Renal cortical epithelial cell (primary cell): ENCODE measurements at regions not wholly inside any gene's neighbourhood (a gene's known extent, or its start where the extent isn't known, plus 50 kb on each side); places are given as distances from the start of the nearest gene placed in this dataset.
A peak's percentile ranks its signal among the peaks of the same experiment; 100 is the strongest.

Source experiments
- DNase-seq: peaks from one replicate; pipeline ENCODE4 v3.0.0-alpha.2; 2011; ENCODE audit warnings: low read depth

DNA sequence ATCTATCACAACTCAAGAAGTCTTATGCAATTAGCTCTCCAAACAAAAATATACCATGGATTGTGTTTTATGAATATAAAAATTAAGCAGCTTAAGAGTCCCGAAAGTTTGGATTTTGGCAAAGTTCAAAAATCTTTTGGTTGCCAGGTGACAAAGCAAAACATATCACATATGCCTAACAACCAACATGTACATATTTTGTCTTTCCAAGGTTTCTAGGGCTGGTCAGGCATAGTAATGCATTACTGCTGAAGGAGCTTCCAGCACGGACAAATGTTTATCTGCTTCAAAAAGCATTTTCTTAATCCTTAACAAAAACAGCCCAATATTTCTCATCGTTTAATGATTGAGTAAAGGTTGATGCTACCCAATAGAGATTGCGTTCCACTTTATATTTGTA lies 1327.1 kb upstream of the ZEB2 start:
- DNase-seq, result no peak

GRCh38 chr2:145845923-145846322 lies 1326.0 kb upstream of the ZEB2 start:
- no peak for DNase-seq

DNA sequence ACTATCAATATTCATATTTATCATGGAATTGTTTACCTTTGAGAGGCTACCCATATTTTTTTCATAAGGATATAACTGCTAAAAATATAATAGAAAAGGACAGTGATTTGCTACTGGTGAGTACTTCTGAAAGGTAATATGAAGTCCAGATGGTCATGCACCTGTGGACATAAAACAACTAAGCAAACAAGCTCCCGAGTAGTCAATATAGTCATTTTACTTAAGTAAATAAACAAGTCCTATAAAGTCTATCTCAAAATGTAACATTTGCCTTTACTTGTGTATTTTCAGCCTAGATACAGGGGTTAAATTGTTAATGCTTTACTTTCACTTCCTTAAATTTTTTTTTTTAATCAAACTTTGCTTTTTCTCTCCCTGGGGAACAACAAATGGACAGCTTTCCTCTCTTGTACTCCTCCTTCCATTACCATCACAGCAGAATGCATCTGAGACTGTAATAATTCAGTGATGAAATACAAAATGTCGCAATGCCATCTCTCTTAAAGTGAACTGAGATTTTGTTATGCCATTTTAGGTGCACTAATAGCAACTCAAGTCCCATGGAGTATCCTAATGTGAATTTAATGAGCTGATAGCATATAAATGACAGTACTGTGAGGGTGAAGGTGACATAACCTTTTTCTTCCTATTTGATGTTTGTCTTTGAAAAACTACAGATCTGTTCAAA lies 1325.4 kb upstream of the ZEB2 start:
- DNase-seq, result no peak

DNA sequence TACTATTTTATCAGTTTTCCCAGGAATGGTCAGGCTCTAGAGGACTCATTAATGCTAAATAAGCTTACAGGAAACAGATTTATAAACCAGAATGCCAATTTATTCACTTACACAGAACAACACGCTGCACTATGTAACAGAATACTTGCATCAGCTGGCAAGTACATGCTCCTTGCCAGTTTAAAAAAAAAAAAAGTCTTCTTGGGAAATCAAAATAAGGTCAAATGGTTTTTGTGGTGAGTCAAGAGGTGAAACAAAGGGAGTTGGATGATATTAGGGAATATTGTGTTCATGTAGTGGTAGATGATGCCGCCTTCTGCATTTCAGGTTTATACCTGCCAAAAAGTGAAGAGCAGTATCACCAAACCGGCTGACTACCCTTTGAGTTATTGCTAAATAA lies 1322.1 kb upstream of the ZEB2 start:
- peak; percentile 20 for DNase-seq

DNA sequence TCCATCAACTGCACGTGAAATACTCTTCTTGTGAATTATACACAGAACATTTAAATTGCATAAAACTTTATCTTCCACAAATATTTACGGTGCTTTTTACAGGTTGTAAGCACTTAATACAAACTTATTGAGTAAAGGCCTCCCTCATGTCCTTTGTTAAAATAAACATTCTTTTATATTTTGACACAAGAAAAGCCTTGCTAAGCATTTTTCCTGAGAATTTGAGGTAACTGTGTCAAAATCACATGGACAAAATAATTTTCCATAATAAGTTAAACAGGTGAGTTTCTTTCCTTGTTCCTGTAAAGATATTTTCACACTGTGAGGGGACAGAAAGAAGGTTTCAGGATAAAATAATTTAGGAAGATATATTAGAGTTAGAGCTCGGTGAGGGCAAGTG lies 1317.1 kb upstream of the ZEB2 start:
- DNase-seq, result no peak

- no peak for DNase-seq
These were observed 1315.7 kb upstream of the ZEB2 start for GRCh38 chr2:145835665-145836064.

DNA sequence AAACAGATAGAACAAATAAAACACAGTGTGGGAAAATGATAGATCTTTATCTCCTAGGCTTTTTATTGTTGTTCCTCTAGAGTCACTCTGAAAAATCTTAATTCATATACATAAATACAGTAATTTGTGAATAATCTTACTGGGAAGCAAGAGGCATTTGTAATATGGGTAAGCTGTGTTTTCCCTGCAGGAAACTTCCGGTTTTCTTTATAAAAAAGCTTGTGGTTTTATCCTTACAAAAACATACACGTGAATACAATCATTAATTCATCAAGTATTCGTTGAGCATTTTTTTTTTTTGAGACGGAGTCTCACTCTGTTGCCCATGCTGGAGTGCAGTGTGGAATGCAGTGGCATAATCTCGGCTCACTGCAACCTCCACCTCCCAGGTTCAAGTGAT lies 1312.8 kb upstream of the ZEB2 start:
- DNase-seq, result no peak

GRCh38 chr2:145829931-145830330 lies 1310.0 kb upstream of the ZEB2 start:
- DNase-seq, result no peak

- DNase-seq, result no peak
These were observed 1307.3 kb upstream of the ZEB2 start for GRCh38 chr2:145827235-145827634.

DNA sequence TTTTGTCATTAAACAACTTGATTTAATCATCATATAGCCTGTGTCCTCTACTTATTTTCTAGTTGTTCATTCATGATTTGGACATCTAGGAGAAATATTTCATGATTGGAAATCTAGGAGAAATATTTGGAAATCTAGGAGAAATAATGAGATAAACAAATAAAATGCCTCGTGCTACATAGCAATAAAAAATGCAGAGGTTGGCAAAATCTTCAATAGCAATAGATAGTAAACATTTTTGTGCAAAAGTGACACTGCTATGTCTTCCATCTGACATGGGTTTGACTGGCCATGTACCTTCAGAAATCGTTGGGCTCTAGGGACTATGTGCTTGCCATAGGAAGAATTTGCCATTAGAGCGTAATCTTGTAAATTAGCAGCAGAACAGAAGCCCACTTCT lies 1304.5 kb upstream of the ZEB2 start:
- no peak for DNase-seq

DNA sequence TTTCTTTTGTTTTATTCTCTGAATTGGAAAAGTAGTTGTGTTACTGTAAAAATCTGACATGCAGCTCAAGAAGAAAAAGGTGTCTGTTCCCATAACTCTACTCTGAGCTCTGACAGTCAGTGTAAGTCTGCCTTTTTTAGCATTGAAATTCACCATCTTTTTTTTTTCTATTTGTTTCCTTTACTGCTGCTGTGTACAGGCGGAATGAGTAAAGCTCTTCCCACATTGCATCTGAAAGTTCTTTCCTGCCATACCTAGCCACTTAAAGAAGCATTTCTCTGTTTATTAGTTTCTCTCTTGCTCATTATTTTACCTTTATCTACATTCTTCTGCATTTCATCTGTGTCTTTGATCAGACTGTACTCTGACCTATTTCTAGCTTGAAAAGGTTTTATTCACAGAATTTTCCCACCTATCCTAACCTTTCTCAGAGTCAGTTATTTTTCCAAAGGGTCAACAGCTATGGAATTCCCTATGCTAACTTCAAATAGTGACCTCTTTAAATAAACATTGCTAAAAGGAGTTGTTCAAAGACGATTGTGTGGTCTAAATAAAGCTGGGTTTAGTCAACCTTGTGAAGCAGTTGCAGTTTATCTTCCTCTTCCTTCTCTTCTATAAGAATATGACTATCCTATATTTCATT lies 1303.1 kb upstream of the ZEB2 start:
- no peak for DNase-seq

GRCh38 chr2:145820651-145821050 lies 1300.7 kb upstream of the ZEB2 start:
- DNase-seq, result no peak

- DNase-seq, result no peak
These were observed 1299.1 kb upstream of the ZEB2 start for GRCh38 chr2:145818890-145819504.

DNA sequence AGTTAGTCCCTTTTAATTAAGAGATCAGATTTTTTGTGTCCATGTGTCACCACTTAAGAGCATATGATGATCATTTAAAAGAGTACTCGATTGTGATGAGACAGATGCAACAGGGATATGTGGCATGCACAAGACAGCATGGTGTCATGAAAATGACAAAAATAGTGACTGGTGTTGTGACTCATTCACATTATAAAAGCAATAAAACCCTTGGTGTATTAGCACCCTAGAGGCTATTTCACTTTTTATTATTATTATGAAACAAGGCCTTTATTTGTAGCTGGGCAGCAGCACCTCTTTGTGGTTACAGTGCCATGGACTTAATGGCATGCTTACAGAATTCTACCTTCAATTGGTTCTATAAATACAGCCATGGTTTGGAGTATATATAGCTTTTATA lies 1296.0 kb upstream of the ZEB2 start:
- peak; percentile 12 for DNase-seq

GRCh38 chr2:145813481-145813880 lies 1293.6 kb upstream of the ZEB2 start:
- no peak for DNase-seq

- peak; percentile 61 for DNase-seq
These were observed 1292.2 kb upstream of the ZEB2 start for GRCh38 chr2:145812165-145812554.

GRCh38 chr2:145811276-145812164 lies 1291.6 kb upstream of the ZEB2 start:
- DNase-seq, result no peak

- peak; percentile 6 for DNase-seq
These were observed 1288.0 kb upstream of the ZEB2 start for GRCh38 chr2:145807968-145808367.

GRCh38 chr2:145807554-145807953 lies 1287.6 kb upstream of the ZEB2 start:
- peak; percentile 16 for DNase-seq

GRCh38 chr2:145806546-145806945 lies 1286.6 kb upstream of the ZEB2 start:
- DNase-seq, result no peak

DNA sequence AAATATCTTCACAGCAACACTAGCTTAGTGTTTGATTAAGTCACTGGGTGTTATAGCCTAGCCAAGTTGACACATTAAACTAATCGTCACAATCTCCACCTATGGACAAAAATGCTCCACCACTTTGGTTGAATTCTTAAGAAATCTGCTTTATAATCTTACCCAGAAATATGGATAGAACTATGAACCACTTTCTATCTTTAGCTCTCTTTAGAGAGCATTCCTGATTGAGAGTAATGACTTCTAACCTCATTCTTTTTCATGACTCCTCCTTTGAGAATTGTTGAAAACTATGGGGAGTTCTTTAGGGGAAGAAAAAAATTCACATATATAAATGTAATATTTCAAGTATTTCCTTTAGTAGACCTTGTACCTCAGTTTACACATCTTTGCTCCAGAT lies 1282.2 kb upstream of the ZEB2 start:
- no peak for DNase-seq

GRCh38 chr2:145801210-145801609 lies 1281.3 kb upstream of the ZEB2 start:
- DNase-seq, result no peak
